ENCODE measurements at regions not wholly inside any gene's neighbourhood (a gene's known extent, or its start where the extent isn't known, plus 50 kb on each side); places are given as distances from the start of the nearest gene placed in this dataset.

- H3K4me3 ChIP-seq (ENCODE audit: low read depth in 2 of 2, low read length in 2 of 2): no peak overlapping the region
- H3K27ac ChIP-seq (ENCODE audit: low read length): no peak overlapping the region
- no peaks in the 10 kb centered on the region for H3K9me3 ChIP-seq (ENCODE audit: control insufficient read depth, insufficient read depth, low read depth, low read length)
- CTCF ChIA-PET: no interaction called here
- POLR2A ChIA-PET: no interaction called here
- DNase-seq (ENCODE audit: low read depth, low spot score) (no peak), ATAC-seq (no peak)
- no peaks in the 10 kb centered on the region for H3K36me3 ChIP-seq (ENCODE audit: control insufficient read depth, insufficient read depth, low read length)
- no peaks in the 10 kb centered on the region for H3K4me1 ChIP-seq (ENCODE audit: control insufficient read depth, insufficient read depth, low read length)
- BruUV-seq (replicated peaks): no TSS peak
- H3K27me3 ChIP-seq (ENCODE audit: control insufficient read depth, insufficient read depth, low read length): no peaks in the 10 kb centered on the region
- intact Hi-C loops (cut with micrococcal nuclease; ENCODE audit: unreplicated experiment): no loop called here
- in situ Hi-C loops (cut with HindIII; ENCODE audit: low pct_unique_long_range_greater_than_20kb, low sequenced_read_pairs): no loop called here
- TF ChIP-seq POLR2AphosphoS5 (IDR thresholded peaks at IDR 0.05; ENCODE audit: low read depth, low read length) (no peak), CTCF (IDR thresholded peaks at IDR 0.05) (no peak)
Measured at GRCh38 chr5:18072600-18072999, 438.3 kb downstream of the TAF11L14 start.

- H3K27me3 ChIP-seq (ENCODE audit: control insufficient read depth, insufficient read depth, low read length): no peaks in the 10 kb centered on the region
- ChIA-PET POLR2A (no interaction called here), CTCF (no interaction called here)
- H3K36me3 ChIP-seq (ENCODE audit: control insufficient read depth, insufficient read depth, low read length): no peaks in the 10 kb centered on the region
- intact Hi-C loops (cut with micrococcal nuclease; ENCODE audit: unreplicated experiment): no loop called here
- H3K9me3 ChIP-seq (ENCODE audit: control insufficient read depth, insufficient read depth, low read depth, low read length): no peaks in the 10 kb centered on the region
- DNase-seq (ENCODE audit: low read depth, low spot score) (no peak), ATAC-seq (no peak)
- no TSS peak for BruUV-seq (replicated peaks)
- no peaks in the 10 kb centered on the region for H3K4me1 ChIP-seq (ENCODE audit: control insufficient read depth, insufficient read depth, low read length)
- no peak overlapping the region for H3K27ac ChIP-seq (ENCODE audit: low read length)
- in situ Hi-C loops (cut with HindIII; ENCODE audit: low pct_unique_long_range_greater_than_20kb, low sequenced_read_pairs): no loop called here
- no peak overlapping the region for H3K4me3 ChIP-seq (ENCODE audit: low read depth in 2 of 2, low read length in 2 of 2)
- TF ChIP-seq REST (IDR thresholded peaks at IDR 0.05; ENCODE audit: insufficient read depth in 1 of 2, low read depth in 2 of 2, low read length in 1 of 2) (no peak), TCF7L2 (IDR thresholded peaks at IDR 0.05; ENCODE audit: low read depth, low read length) (no peak), CTCF (IDR thresholded peaks at IDR 0.05) (no peak), SIN3A (IDR thresholded peaks at IDR 0.05; ENCODE audit: borderline replicate concordance, insufficient read depth, low read depth, low read length) (no peak), POLR2AphosphoS5 (IDR thresholded peaks at IDR 0.05; ENCODE audit: low read depth, low read length) (no peak)
Measured at GRCh38 chr5:18074961-18075360, 440.7 kb downstream of the TAF11L14 start.

- CTCF ChIA-PET: no interaction called here
- H3K27ac ChIP-seq (ENCODE audit: low read length): no peak overlapping the region
- no peak overlapping the region for H3K4me3 ChIP-seq (ENCODE audit: low read depth in 2 of 2, low read length in 2 of 2)
- ATAC-seq: no peak
- in situ Hi-C loops (cut with HindIII; ENCODE audit: low pct_unique_long_range_greater_than_20kb, low sequenced_read_pairs) (no loop called here), intact Hi-C loops (cut with micrococcal nuclease; ENCODE audit: unreplicated experiment) (no loop called here)
- POLR2A ChIA-PET: no interaction called here
- no peaks in the 10 kb centered on the region for H3K9me3 ChIP-seq (ENCODE audit: control insufficient read depth, insufficient read depth, low read depth, low read length)
- no peaks in the 10 kb centered on the region for H3K27me3 ChIP-seq (ENCODE audit: control insufficient read depth, insufficient read depth, low read length)
- H3K4me1 ChIP-seq (ENCODE audit: control insufficient read depth, insufficient read depth, low read length): no peaks in the 10 kb centered on the region
- no TSS peak for BruUV-seq (replicated peaks)
- H3K36me3 ChIP-seq (ENCODE audit: control insufficient read depth, insufficient read depth, low read length): no peaks in the 10 kb centered on the region
- TF ChIP-seq CTCF (IDR thresholded peaks at IDR 0.05): no peak
- no peak for TF ChIP-seq SIN3A (IDR thresholded peaks at IDR 0.05; ENCODE audit: borderline replicate concordance, insufficient read depth, low read depth, low read length)
- DNase-seq (ENCODE audit: low read depth, low spot score): no peak
Measured at GRCh38 chr5:18078157-18078556, 443.9 kb downstream of the TAF11L14 start.
